ENCODE measurements at regions not wholly inside any gene's neighbourhood (a gene's known extent, or its start where the extent isn't known, plus 50 kb on each side); places are given as distances from the start of the nearest gene placed in this dataset.

GRCh38 chr7:159238541-159238940 lies 93.9 kb upstream of the VIPR2 start:
- intact Hi-C loops (cut with micrococcal nuclease) = no loop called here
- H3K27me3 ChIP-seq (ENCODE audit: low read depth) = peaks cover 56% of the 10 kb centered on the region
- H3K4me3 ChIP-seq = no peak overlapping the region
- H3K27ac ChIP-seq (replicated peaks) = no peak overlapping the region
- no peaks in the 10 kb centered on the region for H3K9me3 ChIP-seq (replicated peaks)
- TF ChIP-seq, protein P1, sequence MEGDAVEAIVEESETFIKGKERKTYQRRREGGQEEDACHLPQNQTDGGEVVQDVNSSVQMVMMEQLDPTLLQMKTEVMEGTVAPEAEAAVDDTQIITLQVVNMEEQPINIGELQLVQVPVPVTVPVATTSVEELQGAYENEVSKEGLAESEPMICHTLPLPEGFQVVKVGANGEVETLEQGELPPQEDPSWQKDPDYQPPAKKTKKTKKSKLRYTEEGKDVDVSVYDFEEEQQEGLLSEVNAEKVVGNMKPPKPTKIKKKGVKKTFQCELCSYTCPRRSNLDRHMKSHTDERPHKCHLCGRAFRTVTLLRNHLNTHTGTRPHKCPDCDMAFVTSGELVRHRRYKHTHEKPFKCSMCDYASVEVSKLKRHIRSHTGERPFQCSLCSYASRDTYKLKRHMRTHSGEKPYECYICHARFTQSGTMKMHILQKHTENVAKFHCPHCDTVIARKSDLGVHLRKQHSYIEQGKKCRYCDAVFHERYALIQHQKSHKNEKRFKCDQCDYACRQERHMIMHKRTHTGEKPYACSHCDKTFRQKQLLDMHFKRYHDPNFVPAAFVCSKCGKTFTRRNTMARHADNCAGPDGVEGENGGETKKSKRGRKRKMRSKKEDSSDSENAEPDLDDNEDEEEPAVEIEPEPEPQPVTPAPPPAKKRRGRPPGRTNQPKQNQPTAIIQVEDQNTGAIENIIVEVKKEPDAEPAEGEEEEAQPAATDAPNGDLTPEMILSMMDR (IDR thresholded peaks at IDR 0.05; ENCODE audit: borderline replicate concordance) = no peak
- no peaks in the 10 kb centered on the region for H3K36me3 ChIP-seq
- no peak for DNase-seq
- H3K4me1 ChIP-seq = no peaks in the 10 kb centered on the region

- Histone ChIP-seq H3K4me1 (no peaks in the 10 kb centered on the region), H3K27me3 (ENCODE audit: low read depth) (peaks cover 58% of the 10 kb centered on the region), H3K27ac (replicated peaks) (no peak overlapping the region), H3K9me3 (replicated peaks) (no peaks in the 10 kb centered on the region), H3K4me3 (no peak overlapping the region), H3K36me3 (no peaks in the 10 kb centered on the region)
- intact Hi-C loops (cut with micrococcal nuclease) = no loop called here
- DNase-seq = no peak
- TF ChIP-seq, protein P1 (IDR thresholded peaks at IDR 0.05; ENCODE audit: borderline replicate concordance) = no peak
Observed at GRCh38 chr7:159237022-159237653, 92.5 kb upstream of the VIPR2 start.

- intact Hi-C loops (cut with micrococcal nuclease) = no loop called here
- DNase-seq = no peak
- Histone ChIP-seq H3K4me1 (peaks cover 5% of the 10 kb centered on the region), H3K4me3 (no peak overlapping the region), H3K27me3 (ENCODE audit: low read depth) (peaks cover 34% of the 10 kb centered on the region), H3K9me3 (replicated peaks) (no peaks in the 10 kb centered on the region), H3K36me3 (no peaks in the 10 kb centered on the region), H3K27ac (replicated peaks) (no peak overlapping the region)
- TF ChIP-seq, protein P1 (IDR thresholded peaks at IDR 0.05; ENCODE audit: borderline replicate concordance) = no peak
Observed at GRCh38 chr7:159231017-159231416, 86.3 kb upstream of the VIPR2 start.

GRCh38 chr7:159229683-159230475 lies 85.2 kb upstream of the VIPR2 start:
- Histone ChIP-seq H3K27ac (replicated peaks) (no peak overlapping the region), H3K9me3 (replicated peaks) (no peaks in the 10 kb centered on the region), H3K4me1 (peaks cover 5% of the 10 kb centered on the region), H3K36me3 (no peaks in the 10 kb centered on the region), H3K27me3 (ENCODE audit: low read depth) (peaks cover 22% of the 10 kb centered on the region), H3K4me3 (no peak overlapping the region)
- DNase-seq = no peak
- intact Hi-C loops (cut with micrococcal nuclease) = no loop called here
- TF ChIP-seq, protein P1 (IDR thresholded peaks at IDR 0.05; ENCODE audit: borderline replicate concordance) = no peak

GRCh38 chr7:159227433-159227832 lies 82.8 kb upstream of the VIPR2 start:
- no peak for DNase-seq
- Histone ChIP-seq H3K27me3 (ENCODE audit: low read depth) (peaks cover 4% of the 10 kb centered on the region), H3K27ac (replicated peaks) (no peak overlapping the region), H3K4me1 (peaks cover 5% of the 10 kb centered on the region), H3K9me3 (replicated peaks) (no peaks in the 10 kb centered on the region), H3K36me3 (no peaks in the 10 kb centered on the region), H3K4me3 (no peak overlapping the region)
- intact Hi-C loops (cut with micrococcal nuclease) = no loop called here
- TF ChIP-seq, protein P1 (IDR thresholded peaks at IDR 0.05; ENCODE audit: borderline replicate concordance) = no peak
